Natural killer cell treated with Interleukin-12 subunit alpha and Interleukin-12 subunit beta and Interleukin-15 and Interleukin-18, amount 100 ng/mL, for 72 hours (primary cell): ENCODE measurements at regions not wholly inside any gene's neighbourhood (a gene's known extent, or its start where the extent isn't known, plus 50 kb on each side); places are given as distances from the start of the nearest gene placed in this dataset.
"Not testable (repeated sequence)": the region's sequence is repeated elsewhere in the genome, so short reads cannot be mapped to it uniquely, and the experiment has no call there.

Source experiments
- ATAC-seq, 2 donors: fragments of 150-1000 bp; cut with Tn5 transposase in 1 of 2; sonication (Bioruptor Pico), chemical (Tn5 transposase) in 1 of 2; 2 replicates each; pipeline ENCODE4 v1.10.0; 2021
- DNase-seq: peaks from one replicate; pipeline ENCODE4 v3.0.0; 2022; ENCODE audit warnings: low spot score
- H3K27ac Mint-ChIP-seq, 2 donors: 1 replicate in 1 of 2; 2 replicates in 1 of 2; pipeline ENCODE4 v1.8.0; 2022; ENCODE audit warnings: mixed read lengths in 2 of 2, mild to moderate bottlenecking in 1 of 2, moderate library complexity in 1 of 2
- H3K27me3 Mint-ChIP-seq, 2 donors: 1 replicate in 1 of 2; 2 replicates in 1 of 2; pipeline ENCODE4 v1.8.0; 2022; ENCODE audit warnings: mixed read lengths in 2 of 2
- H3K36me3 Mint-ChIP-seq: one replicate; pipeline ENCODE4 v1.8.0; 2022; ENCODE audit warnings: mixed read lengths
- H3K4me1 Mint-ChIP-seq, 2 donors: 1 replicate in 1 of 2; 2 replicates in 1 of 2; pipeline ENCODE4 v1.8.0; 2022; ENCODE audit warnings: low read depth in 2 of 2, mixed read lengths in 2 of 2, mild to moderate bottlenecking in 1 of 2
- H3K4me3 Mint-ChIP-seq: one replicate; pipeline ENCODE4 v1.8.0; 2022; ENCODE audit warnings: mixed read lengths
- H3K9me3 Mint-ChIP-seq: 2 replicates; pipeline ENCODE4 v1.8.0; 2022; ENCODE audit warnings: mixed read lengths

GRCh38 chr22:10749423-10749822 is 4778.6 kb upstream of the OR11H1 start:
- not testable (repeated sequence) for DNase-seq, H3K4me3 Mint-ChIP-seq, H3K27me3 Mint-ChIP-seq, H3K4me1 Mint-ChIP-seq, H3K27ac Mint-ChIP-seq
- Mint-ChIP-seq H3K9me3 (peaks cover 19% of the 10 kb centered on the region), H3K36me3 (peaks cover 18% of the 10 kb centered on the region)
- ATAC-seq, result peak; percentile 32 to 69

DNA sequence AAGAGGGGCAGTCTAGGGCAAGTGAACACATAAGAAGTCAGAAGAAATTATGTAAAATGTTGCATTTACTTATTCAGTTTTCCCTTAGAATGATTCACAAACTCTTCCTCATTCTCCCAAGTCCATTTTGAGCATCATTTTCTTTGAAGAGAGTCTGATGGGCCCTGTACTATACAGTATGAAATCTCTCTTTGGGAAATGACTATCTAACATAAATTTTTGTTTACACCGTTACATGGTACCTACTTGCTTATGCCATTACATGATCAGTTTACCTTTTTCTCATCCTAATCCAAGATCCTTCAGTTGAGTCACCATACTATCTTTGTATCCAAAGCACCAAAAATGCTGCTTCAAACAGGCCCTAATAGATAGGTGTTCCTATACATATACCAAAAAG is 4774.4 kb upstream of the OR11H1 start:
- not testable (repeated sequence) for H3K27ac Mint-ChIP-seq
- H3K9me3 Mint-ChIP-seq, result peaks cover 27% of the 10 kb centered on the region

DNA sequence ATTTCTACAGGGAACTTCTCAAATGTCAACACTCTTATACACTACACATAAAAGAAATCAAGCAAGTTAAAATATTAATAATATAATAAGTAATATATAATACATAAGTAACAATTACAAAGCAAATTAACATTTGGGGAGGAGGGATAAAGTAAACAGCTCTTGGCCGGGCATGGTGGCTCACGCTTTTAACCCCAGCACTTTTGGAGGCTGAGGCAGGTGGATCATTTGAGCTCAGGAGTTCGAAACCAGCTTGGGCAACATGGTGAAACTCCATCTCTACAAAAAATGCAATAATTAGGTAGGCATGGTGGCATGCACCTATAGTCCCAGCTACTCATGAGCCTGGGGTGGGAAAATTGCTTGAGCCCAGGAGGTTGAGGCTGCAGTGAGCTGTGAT is 4772.6 kb upstream of the OR11H1 start:
- H3K36me3 Mint-ChIP-seq, result peaks cover 17% of the 10 kb centered on the region
- not testable (repeated sequence) for H3K27ac Mint-ChIP-seq, H3K4me3 Mint-ChIP-seq, DNase-seq, H3K4me1 Mint-ChIP-seq, ATAC-seq, H3K27me3 Mint-ChIP-seq
- peaks cover 24% of the 10 kb centered on the region for H3K9me3 Mint-ChIP-seq

More for the DNA sequence above, 4774.4 kb upstream of the OR11H1 start:
- DNase-seq, H3K4me1 Mint-ChIP-seq, H3K27me3 Mint-ChIP-seq, H3K4me3 Mint-ChIP-seq: not testable (repeated sequence)
- ATAC-seq, result peak; percentile 32 to 40
- peaks cover 19% of the 10 kb centered on the region for H3K36me3 Mint-ChIP-seq

DNA sequence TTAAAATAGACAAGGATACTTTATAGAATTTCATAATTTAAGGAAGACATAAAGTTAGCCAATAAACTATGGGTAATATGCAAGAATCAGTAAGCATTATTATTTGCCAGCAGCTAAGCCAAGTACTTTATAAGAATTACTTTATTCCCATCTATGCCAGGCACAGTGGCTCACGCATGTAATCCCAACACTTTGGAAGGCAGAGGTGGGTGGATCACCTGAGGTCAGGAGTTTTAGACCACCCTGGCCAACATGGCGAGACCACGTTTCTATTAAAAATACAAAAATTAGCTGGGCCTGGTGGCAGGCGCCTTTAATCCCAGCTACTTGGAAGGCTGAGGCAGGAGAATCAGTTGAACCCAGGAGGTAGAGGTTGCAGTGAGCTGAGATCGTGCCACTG is 4767.6 kb upstream of the OR11H1 start:
- Mint-ChIP-seq H3K9me3 (peaks cover 18% of the 10 kb centered on the region), H3K36me3 (peaks cover 22% of the 10 kb centered on the region)
- not testable (repeated sequence) for DNase-seq, H3K27me3 Mint-ChIP-seq, H3K4me1 Mint-ChIP-seq, H3K27ac Mint-ChIP-seq, ATAC-seq, H3K4me3 Mint-ChIP-seq

- DNase-seq, H3K4me1 Mint-ChIP-seq, H3K4me3 Mint-ChIP-seq, H3K27me3 Mint-ChIP-seq, H3K27ac Mint-ChIP-seq: not testable (repeated sequence)
- H3K36me3 Mint-ChIP-seq, result peaks cover 35% of the 10 kb centered on the region
- peak; percentile 10 to 61 for ATAC-seq
- H3K9me3 Mint-ChIP-seq, result peaks cover 21% of the 10 kb centered on the region
Observed at GRCh38 chr22:10766320-10766719, 4761.7 kb upstream of the OR11H1 start.

DNA sequence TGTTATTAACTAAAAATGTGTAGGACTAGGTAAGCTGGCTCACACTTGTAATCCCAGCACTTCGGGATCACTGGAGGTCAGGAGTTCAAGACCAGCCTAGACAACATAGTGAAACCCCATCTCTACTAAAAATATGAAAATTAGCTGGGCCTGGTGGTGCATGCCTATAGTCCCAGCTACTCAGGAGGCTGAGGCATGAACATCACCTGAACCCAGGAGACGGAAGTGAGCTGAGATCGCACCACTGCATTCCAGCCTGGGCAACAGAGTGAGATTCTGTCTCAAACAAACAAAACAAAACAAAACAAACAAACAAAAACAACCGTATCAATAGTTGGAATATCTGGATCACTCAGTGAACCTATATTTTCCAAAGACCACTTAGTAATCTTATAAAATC is 4759.1 kb upstream of the OR11H1 start:
- Mint-ChIP-seq H3K36me3 (peaks cover 35% of the 10 kb centered on the region), H3K9me3 (peaks cover 27% of the 10 kb centered on the region)
- H3K27ac Mint-ChIP-seq, DNase-seq, ATAC-seq, H3K4me1 Mint-ChIP-seq, H3K4me3 Mint-ChIP-seq, H3K27me3 Mint-ChIP-seq: not testable (repeated sequence)

- not testable (repeated sequence) for H3K4me1 Mint-ChIP-seq, ATAC-seq
- peaks cover 23% of the 10 kb centered on the region for H3K9me3 Mint-ChIP-seq
Observed at GRCh38 chr22:10771744-10772143, 4756.2 kb upstream of the OR11H1 start.

GRCh38 chr22:10773341-10773740 is 4754.7 kb upstream of the OR11H1 start:
- not testable (repeated sequence) for H3K27ac Mint-ChIP-seq, H3K36me3 Mint-ChIP-seq, H3K27me3 Mint-ChIP-seq, ATAC-seq, H3K4me3 Mint-ChIP-seq, DNase-seq, H3K4me1 Mint-ChIP-seq
- peaks cover 20% of the 10 kb centered on the region for H3K9me3 Mint-ChIP-seq

More at GRCh38 chr22:10771744-10772143, 4756.2 kb upstream of the OR11H1 start:
- peaks cover 19% of the 10 kb centered on the region for H3K36me3 Mint-ChIP-seq
- not testable (repeated sequence) for H3K27ac Mint-ChIP-seq, H3K4me3 Mint-ChIP-seq, H3K27me3 Mint-ChIP-seq, DNase-seq

DNA sequence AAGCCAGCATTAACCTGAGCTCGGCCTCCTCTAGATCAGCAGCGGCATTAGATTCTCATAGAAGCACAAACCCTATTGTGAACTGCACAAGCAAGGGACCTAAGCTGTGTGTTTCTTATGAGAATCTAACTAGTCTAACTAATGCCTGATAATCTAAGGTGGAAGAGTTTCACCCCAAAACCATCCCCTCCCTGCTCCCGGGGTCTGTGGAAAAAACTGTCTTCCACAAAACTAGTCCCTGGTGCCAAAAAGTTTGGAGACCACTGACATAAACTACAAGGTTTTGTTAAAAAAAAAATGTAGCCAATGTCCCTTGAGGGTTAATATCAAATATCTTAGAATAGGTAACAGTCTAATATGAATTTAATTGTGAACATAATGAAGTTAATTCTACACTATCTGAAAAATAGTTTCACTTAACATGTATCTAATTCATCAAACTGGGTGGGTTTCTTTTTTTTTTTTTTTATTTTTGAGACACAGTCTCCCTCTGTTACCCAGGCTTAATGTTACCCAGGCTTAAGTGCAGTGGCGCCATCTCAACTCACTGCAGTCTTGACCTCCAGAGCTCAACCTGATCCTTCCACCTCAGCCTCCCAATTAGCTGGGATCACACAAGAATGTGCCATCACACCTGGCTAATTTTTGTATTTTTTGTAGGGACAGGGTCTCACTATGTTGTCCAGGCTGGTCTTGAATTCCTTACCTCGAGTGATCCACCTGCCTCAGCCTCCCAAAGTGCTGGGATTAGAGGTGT is 4752.2 kb upstream of the OR11H1 start:
- H3K9me3 Mint-ChIP-seq, result peaks cover 19% of the 10 kb centered on the region

GRCh38 chr22:10776358-10776729 is 4751.6 kb upstream of the OR11H1 start:
- H3K36me3 Mint-ChIP-seq, result peaks cover 17% of the 10 kb centered on the region
- DNase-seq, H3K4me1 Mint-ChIP-seq, H3K27me3 Mint-ChIP-seq, H3K27ac Mint-ChIP-seq, H3K4me3 Mint-ChIP-seq, ATAC-seq: not testable (repeated sequence)
- H3K9me3 Mint-ChIP-seq, result peaks cover 18% of the 10 kb centered on the region

More for the DNA sequence above, 4752.2 kb upstream of the OR11H1 start:
- H3K4me1 Mint-ChIP-seq, H3K27me3 Mint-ChIP-seq, ATAC-seq, DNase-seq, H3K4me3 Mint-ChIP-seq, H3K27ac Mint-ChIP-seq: not testable (repeated sequence)
- H3K36me3 Mint-ChIP-seq, result peaks cover 17% of the 10 kb centered on the region

- H3K4me1 Mint-ChIP-seq, ATAC-seq, DNase-seq, H3K27ac Mint-ChIP-seq, H3K4me3 Mint-ChIP-seq, H3K27me3 Mint-ChIP-seq: not testable (repeated sequence)
- peaks cover 16% of the 10 kb centered on the region for H3K36me3 Mint-ChIP-seq
- H3K9me3 Mint-ChIP-seq, result peaks cover 13% of the 10 kb centered on the region
Observed at GRCh38 chr22:10777733-10778132, 4750.3 kb upstream of the OR11H1 start.

GRCh38 chr22:10778296-10778814 is 4749.6 kb upstream of the OR11H1 start:
- no peak for ATAC-seq

DNA sequence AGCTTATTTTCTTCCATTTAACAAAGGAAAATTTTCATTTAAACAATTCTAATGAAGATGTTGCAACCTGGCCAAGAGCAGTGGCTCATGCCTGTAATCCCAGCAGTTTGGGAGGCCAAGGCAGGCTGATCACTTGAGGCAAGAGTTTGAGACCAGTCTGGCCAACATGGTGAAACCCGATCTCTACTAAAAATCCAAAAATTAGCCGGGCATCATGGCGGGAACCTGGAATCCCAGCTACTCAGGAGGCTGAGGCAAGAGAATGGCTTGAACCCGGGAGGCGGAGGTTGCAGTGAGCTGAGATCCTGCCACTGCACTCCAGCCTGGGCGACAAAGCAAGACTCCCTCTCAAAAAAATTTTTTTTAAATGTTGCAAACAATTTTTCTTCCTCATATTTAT is 4748.8 kb upstream of the OR11H1 start:
- not testable (repeated sequence) for H3K4me1 Mint-ChIP-seq, H3K4me3 Mint-ChIP-seq, H3K27me3 Mint-ChIP-seq, H3K27ac Mint-ChIP-seq, ATAC-seq, H3K9me3 Mint-ChIP-seq, DNase-seq
- peaks cover 12% of the 10 kb centered on the region for H3K36me3 Mint-ChIP-seq

More at GRCh38 chr22:10778296-10778814, 4749.6 kb upstream of the OR11H1 start:
- Mint-ChIP-seq H3K9me3 (peaks cover 10% of the 10 kb centered on the region), H3K4me3 (no peak overlapping the region), H3K27ac (no peak overlapping the region), H3K27me3 (no peaks in the 10 kb centered on the region), H3K4me1 (no peaks in the 10 kb centered on the region), H3K36me3 (peaks cover 12% of the 10 kb centered on the region)
- DNase-seq, result no peak

- Mint-ChIP-seq H3K27ac (no peak overlapping the region), H3K36me3 (peaks cover 12% of the 10 kb centered on the region), H3K4me1 (no peaks in the 10 kb centered on the region), H3K9me3 (peaks cover 10% of the 10 kb centered on the region), H3K27me3 (no peaks in the 10 kb centered on the region), H3K4me3 (no peak overlapping the region)
- DNase-seq (no peak), ATAC-seq (peak; percentile 14 to 41)
Observed at GRCh38 chr22:10780281-10780680, 4747.7 kb upstream of the OR11H1 start.
